ENCODE measurements at regions not wholly inside any gene's neighbourhood (a gene's known extent, or its start where the extent isn't known, plus 50 kb on each side); places are given as distances from the start of the nearest gene placed in this dataset.
"Not testable (repeated sequence)": the region's sequence is repeated elsewhere in the genome, so short reads cannot be mapped to it uniquely, and the experiment has no call there.

DNA sequence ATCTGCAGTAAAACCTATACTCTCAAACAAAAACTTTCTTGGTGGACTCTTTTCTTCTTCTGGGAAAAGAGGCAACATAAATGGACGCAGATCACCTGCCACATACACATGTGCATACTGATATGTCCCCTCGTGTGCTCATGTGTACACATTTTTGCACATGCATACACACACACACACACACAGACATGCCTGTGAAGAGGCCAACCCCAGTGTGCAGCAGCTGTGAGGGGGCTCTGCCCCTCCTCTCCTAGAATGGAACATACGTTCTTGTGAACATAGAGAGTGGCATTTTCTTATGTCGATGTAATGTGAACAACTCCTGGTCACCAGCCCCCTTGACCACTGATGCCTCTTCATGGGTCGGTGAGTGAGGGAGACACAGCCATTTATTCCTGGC lies 188.9 kb upstream of the PLGLB2 start:
- not testable (repeated sequence) for DNase-seq

DNA sequence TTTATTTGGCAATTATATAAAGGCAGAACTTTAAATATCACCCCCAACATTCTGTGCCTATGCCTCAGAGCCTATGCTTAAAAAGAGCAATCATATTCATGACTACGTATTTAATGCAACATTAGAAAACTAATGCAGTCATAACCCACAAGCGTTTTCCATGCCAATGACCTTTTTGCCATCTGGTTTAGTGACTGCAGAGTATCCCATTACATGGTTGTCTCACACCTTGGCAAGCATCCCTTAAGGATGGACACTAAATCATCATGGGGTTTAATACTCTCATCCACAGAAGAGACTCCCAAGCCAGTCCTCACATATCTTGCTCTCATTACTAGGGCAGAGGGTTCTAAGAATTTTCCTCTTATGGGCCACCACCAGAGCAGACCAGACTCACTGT lies 188.2 kb upstream of the PLGLB2 start:
- DNase-seq = not testable (repeated sequence)

DNA sequence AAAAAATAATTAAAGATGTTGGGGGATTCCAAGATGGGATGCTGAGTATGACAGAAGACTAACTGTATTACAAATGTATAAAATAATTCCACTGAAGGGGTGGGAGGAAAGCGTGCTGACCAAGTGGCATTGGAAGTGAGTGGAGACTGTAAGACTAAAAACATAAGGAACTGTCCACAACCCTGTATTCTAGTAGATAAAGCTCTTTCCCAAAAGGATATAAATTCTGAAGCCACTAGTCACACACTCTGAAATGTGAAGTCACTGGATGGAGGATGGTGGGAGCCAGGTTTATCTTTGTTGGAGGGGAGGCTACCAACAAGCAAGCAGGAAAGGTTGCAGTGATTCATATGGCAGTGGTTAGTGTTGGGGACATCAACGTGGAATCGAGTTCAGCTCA lies 182.8 kb upstream of the PLGLB2 start:
- DNase-seq = not testable (repeated sequence)

DNA sequence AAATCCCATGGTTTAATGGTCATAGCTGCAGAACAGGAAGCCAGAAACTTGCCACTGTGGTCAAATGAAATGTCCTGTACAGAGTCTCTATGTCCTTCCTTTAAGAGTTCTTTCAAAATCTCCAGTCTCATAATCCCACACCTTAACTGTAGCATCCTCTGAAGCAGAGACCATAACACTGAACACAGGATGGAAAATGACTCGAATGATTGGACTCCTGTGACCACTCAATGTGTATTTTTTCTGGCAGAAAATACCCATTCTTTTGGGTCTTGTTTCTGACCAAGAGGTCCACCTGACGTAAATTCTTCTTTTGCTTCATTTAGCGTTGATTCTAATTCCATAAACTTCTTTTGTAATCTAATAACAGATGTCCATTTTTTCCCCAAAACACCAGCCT lies 181.4 kb upstream of the PLGLB2 start:
- not testable (repeated sequence) for DNase-seq

DNA sequence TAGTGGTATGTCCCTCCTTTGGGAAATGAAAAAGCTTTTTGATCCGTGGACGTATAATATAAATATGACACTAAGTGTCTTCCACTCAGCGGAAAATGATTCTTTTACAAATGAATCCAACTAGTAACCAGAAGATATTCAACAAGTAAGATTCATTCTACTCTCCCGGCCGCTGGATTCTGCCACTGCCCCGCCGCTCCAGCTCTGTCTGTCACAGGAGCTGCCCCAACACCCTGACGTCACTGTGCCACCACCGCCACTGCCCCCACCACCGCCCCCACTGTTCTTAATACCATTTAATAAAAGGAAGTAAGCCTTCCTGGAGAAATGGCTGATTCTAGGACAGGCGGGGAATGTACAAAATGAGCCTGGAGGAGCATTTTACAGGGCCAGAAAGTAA lies 180.8 kb upstream of the PLGLB2 start:
- DNase-seq = not testable (repeated sequence)

DNA sequence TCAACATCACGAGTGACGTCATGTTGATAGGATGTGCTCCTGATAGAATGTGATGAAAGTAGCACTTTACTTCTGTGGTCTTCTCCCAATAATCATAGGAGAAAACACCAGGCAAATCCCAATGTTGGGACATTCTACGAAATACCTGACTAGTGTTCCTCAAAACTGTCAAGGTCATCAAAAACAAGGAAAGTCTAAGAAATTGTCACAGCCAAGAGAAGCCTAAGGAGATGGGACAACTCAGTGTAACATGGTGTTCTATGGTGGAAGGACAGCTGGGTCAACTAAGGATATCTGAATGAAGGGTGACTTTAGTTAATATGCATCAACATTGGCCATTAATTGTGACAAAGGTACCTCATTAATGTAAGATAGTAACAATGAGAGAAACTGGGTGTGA lies 180.0 kb upstream of the PLGLB2 start:
- not testable (repeated sequence) for DNase-seq

DNA sequence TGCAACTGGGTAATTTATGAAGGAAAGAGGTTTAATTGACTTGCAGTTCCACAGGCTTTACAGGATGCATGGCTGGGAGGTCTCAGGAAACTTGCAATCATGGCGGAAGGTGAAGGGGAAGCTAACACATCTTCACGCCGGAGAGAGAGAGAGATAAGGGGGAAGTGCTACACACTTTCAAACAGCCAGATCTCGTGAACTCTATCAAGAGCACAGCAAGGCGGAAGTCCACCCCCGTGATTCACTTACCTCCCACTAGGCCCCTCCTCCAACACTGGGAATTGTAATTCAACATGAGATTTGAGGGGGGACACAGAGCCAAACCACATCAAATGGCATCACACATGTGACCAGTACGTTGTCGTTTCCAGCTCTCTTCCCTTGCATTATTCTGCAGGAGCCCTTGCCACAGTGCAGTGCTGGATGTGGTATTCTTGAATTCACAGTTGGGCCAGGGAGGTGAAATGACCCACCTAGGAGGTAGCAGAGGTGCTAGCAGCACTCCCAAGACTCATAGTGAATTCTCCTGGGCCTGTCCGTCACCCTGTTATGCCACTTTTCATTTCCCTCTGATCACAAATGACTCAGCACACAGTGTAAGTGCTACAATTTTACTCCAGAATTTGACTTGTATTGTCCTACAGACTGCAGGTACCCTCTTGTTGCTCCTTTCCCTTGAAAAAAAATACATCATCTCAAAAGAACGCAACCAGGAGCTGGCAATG lies 179.2 kb upstream of the PLGLB2 start:
- DNase-seq = not testable (repeated sequence)

DNA sequence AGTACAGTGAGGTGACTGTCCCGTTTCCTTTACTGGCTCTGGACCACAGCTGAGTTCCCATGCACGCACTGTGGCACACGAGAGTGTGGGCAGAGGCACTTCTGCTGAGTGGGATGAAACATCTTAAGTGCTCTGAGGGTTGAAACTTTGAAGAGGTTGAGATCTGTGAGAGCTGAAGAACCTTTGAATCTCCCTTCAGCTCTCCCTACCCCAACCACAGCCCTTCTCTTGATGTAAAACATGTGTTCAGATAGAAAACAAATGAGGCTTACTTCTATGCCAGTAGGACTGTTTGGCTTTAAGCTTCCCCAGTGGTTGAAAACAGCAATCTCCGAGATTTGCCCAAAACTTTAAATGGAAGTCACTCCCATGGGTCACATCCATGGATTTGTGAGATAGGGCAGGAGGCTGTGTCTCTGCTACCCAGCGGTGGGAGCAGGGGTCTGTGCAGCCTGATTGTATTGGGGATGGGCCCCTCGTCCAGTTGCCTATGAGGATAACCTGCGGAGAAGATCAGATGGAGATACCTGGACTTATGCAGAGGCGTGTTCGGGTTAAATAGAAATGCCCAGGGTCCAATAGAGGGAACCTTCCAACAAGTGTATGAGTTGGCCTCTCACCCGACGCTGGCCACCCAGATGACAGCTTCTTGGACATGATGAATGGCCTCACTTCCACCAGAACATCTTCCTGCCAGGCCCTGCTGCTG lies 178.0 kb upstream of the PLGLB2 start:
- DNase-seq = not testable (repeated sequence)

DNA sequence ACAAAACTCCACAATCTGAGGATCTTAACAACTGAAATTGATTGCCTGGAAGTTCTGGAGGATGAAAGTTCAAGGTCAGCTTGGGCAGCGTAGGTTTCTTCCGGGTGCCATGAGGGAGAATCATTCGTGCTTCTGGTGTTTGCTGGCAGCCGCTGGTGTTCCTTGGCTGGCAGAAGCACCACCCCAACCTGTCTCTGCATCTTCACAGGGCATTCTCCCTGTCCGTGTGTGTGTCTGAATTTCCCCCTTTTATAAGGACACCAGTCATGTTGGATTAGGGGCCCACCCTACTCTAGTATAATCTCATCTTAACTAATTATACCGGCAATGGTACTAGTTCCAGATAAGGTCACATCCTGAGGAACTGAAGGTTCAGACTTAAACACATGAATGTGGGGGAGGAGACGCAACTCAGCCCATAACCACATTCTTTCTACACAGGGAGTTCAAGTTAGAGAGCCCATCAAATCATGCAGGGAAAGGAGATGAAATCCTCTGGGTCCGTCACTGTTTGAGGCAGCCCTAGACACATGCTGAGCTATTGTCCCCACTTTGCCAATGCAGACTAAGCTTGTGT lies 175.9 kb upstream of the PLGLB2 start:
- DNase-seq = not testable (repeated sequence)

DNA sequence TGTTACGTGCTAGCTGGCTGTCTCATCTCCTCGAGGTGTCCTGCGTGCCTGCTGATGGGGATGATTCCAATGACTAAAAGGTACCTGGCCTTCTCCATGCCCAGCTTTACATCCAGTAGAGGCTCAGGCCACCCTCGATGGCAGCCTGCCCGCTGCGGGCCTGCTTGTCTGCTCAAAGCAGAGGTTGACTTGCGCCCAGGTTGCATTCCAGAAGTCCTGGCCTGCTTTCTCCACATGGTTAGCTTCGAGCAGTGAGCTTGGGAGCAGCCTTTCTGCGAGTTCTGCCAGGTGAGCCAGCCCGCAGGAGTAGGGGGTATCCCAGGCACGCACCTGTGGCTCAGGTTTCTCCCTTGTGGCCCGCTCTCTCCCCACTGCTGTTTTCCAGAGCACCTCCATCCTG lies 175.0 kb upstream of the PLGLB2 start:
- DNase-seq = not testable (repeated sequence)

DNA sequence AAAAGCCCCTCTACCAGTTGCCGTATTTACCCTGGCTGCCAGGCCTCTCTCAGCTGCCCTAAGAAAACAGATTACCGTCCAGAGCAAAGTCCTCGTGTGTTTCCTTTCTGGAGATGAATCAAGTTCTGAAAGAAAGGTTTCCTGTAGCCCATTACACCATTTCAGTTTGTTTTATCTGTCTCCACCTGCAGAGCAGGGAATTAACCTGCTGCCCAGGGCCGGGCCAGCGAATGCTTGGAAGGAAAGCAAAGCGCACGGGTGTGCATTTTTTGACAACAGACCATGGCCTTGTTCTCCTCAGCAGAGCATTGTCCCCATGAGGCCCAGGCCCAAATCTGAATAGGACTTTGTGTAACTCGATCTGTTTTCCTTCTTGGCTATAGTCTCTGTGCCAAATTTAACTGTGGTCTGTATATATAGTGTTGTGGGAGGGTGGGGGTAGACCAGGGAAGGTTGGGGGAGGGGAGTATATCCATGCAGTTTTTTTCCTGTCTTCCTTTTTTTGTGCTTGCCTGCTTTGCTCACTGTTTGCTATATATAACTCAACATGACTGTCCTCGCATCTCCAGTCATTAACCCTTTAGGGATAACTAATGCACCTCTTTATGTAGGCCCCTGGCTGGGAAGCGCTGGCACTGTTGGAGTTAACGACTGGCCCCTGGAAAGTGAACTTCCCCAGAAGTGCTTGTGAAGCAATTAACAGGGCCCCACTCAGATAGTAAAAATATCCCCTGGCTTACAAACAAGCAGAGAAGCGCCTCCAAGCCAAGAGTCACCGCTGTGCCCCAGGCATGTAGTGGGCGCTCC lies 174.3 kb upstream of the PLGLB2 start:
- DNase-seq = not testable (repeated sequence)

DNA sequence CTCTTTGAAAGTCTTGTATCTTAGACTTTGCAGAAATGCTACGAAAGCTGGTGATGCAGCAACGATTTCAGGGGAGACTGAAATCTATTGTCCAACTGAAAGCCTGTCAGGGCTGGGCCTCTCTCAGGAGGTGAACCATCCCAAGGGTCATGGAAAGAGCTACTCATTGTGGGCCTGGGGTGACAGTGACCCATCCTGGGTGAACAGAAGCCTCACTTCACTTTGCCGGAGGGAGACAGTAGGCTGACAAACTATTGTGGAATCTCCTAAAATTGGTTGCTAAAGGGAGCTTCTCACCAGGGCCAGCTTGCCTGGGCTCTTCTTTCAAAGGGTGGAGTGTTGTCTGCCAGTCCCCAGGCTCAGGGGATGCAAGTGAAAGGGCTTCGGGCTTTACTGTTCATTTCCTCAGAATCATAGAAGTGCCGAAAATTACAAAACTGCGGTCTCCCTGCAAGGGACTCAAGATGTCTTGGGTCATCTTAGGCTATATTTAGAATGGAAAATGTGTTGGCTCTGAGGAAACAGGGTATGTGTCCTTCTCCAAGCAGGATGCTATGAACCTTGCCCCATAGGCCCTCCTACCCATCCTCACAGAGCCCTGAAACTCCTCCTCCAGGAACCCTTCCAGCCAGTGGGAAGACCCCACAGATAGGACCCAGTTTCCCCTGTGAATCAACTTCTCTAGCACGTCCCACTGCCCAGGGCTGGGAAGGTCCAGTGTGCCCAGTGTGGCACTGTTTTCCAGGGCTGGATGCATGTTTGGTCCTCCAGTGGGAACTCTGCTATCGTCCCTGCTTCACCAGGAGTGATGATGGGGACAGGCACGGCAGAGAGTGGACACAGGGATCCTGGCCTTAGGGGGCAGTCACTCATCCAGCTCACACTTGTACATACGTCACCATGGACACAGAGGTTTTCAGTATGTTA lies 173.4 kb upstream of the PLGLB2 start:
- DNase-seq = not testable (repeated sequence)

DNA sequence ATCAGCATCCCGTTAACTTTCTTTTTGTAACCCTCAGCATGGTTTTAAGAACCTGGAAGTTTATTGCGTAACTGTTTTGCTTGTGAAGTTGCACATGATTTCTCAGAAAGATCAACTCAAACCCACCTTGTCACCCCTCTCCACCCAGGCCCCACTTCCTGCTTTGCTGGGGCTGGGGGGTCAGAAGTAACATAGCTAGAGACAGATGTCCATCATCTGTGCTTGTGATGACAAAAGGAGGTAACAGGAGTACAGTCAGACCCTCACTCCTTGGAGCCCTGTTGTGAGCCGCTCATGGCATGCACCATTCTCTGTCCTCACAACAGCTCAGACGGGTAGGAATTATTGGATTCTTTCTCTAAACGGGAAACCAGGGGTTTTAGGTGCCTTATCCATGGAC lies 172.7 kb upstream of the PLGLB2 start:
- peak; percentile 6 for DNase-seq

DNA sequence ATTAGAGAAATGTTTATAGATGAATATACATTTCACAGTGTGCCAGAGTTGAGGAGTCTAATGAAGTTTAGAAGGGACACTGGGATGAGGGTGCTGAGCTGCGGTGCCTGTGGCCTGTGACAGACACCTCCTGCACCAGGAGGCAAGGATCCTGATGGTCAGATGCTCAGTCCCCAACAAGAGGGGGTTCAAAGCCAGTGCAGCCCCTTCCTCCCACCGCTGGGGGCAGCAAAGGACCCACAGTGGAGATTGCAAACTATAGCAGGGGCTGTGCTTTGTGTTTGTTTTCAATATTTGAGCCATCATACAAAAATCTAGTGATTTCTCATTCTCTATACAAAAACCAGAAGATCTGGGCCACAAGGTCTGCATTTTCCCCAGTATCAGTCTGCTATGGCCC lies 170.5 kb upstream of the PLGLB2 start:
- DNase-seq = not testable (repeated sequence)

DNA sequence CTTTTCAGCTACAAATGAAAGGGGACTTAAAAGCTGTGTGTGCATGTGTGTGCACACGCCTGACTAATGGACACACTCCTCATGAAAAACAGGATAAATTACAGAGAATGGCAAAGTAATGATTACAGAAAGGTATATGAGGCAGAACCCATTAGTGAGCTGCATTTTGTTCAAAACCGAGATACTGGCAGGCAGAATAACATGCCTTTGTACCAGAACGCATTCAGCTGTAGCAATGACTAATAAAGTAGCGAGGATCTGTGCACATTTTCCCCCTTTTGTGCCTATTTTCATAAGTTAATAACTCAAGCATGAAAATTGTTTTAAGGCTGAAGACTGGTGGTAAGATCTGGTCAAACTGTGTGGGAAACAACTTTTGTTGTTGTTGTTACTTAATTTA lies 165.7 kb upstream of the PLGLB2 start:
- DNase-seq = not testable (repeated sequence)

DNA sequence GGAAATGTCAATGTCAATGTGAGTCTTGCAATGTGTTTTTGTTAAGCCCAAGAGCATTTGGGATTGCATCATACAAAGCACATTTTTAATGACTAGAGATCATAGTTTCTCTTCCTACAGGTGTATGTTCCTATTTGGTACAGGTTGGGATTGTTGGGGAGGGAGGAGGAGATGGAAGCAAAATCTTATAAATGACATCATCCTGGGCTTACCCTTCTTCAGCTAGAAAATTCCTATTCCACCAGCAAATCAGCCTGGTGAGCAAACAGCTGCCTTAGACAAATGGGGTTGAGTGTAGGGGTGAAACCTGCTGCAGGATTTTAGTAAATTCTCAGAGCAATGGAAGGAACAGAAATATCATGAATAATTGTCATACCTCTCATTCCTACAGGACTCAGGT lies 165.3 kb upstream of the PLGLB2 start:
- DNase-seq = not testable (repeated sequence)

DNA sequence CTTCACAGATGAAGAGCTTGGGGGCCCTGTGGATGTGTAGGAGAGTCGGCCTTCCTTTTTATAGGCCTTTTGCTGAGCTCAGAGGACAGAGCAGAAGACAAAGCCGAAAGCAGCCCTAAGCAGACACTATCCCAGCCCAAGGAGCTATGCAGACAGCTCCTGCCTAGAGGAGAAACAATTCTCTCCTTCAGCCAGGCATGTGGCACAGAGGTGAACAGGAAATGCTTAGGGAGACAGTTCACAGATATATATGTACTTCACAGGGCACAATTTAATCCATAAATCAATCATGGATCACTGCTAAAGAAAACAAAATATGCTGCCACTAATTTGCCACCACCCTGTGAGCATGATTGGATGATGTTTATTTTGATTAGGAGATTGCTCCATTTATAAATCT lies 164.5 kb upstream of the PLGLB2 start:
- not testable (repeated sequence) for DNase-seq

DNA sequence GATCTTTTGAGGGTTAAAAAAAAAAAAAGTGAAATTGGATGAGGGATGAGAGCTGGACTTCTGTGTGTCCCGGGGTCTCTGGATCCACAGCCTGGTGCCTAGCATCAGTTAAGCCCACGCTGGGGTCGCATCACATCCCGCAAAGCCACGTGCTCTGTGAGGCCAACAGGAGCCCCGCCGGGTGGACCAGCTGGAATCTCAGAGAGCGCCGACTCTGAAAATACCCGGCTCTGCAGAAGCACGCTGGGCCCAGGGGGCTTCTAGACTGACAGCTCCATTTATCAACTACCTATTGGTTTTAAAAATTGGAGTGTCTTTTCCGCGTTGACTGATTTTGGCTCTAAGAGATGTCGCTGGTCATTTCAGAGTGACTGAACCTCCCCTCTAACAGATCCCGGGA lies 164.1 kb upstream of the PLGLB2 start:
- peak; percentile 25 for DNase-seq

DNA sequence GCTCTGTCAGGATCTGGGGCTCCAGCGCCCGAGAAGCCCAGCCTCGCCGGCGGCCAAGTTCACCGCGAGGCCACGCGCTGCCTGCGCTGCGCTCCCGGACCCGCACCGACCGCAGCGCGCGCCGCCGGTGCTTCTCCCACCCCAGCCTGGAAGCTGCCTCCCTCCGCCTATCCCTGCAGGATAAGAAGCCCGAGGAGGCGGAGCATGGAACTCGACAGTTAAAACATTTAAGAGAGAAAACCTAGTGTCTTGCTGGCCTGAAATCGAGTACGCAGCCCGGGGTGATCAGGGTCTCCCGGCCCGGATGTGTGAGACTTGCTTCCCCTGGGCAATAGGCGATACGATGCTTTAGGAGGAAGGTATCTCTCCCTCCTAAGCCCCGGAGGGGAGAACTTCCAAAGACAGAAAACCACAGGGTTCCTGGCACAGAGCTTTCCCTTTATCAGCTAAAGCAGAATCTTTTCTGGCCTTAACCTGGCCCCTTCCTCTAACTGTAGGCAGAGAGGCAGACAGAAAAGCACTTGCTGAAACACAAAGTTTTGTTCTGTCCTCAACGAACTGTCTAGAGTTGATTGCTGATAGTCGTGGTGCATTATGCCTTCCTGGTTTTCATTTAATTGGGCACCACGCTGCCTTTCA lies 163.5 kb upstream of the PLGLB2 start:
- peak; percentile 96 for DNase-seq

DNA sequence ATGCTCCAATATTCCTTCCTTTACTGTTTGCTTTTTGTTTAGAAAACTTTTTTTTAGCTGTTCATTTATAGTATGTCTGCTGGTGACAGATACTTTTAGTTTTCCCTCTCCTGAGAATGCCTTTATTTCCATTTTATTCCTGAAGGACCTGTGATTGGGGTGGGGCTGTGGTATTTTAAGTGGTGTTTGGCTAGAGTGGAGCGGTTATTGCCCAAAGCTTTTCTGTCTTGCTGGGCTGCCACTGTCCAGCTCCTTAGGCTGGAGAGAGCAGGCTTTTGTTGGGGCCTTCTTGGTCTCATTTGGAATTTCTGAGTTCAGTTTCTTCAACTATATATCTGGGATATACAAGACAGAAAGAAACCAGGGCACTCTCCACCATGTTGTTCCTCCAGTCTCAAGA lies 160.0 kb upstream of the PLGLB2 start:
- not testable (repeated sequence) for DNase-seq

DNA sequence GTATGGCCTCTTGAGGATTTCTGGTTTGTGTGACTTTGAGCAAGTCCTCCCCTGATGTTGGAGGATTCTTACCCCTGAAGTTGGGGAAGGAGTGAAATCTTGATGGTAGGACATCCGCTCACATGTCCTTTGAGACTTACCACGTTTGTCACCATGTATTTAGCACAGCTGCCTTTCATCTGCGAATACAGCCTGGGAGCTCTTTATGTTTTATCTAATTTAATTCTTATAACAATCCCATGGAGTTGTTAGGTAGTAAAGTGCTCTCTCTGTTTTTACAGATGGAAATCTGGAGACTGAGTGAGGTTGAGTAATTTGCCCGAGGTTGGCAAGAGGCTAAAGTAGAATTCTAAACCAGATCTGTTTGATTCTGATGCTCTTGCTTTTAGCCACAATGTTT lies 154.9 kb upstream of the PLGLB2 start:
- not testable (repeated sequence) for DNase-seq

Measured in hematopoietic multipotent progenitor cell treated with erythropoietin and hydrocortisone succinate and interleukin-3 and kit ligand, for 4 days (in vitro differentiated cells).